T47D (cell line): ENCODE measurements at regions not wholly inside any gene's neighbourhood (a gene's known extent, or its start where the extent isn't known, plus 50 kb on each side); places are given as distances from the start of the nearest gene placed in this dataset.

Experiments
- DNase-seq, 2 experiments: peaks; one replicate each; pipeline versions ENCODE4 v3.0.0 to v3.0.0-alpha.2; 2011 to 2012; ENCODE audit warnings: low read depth in 1 of 2, low spot score in 1 of 2
- JUND ChIP-seq: IDR thresholded peaks from 2 replicates; pipeline ENCODE4 v1.6.1; 2012; ENCODE audit warnings: low read depth
- in situ Hi-C: cut with HindIII; loops from 2 replicates; pipeline ENCODE4 v1.10.0; 2016; ENCODE audit warnings: low sequenced_read_pairs, low pct_unique_long_range_greater_than_20kb

DNA sequence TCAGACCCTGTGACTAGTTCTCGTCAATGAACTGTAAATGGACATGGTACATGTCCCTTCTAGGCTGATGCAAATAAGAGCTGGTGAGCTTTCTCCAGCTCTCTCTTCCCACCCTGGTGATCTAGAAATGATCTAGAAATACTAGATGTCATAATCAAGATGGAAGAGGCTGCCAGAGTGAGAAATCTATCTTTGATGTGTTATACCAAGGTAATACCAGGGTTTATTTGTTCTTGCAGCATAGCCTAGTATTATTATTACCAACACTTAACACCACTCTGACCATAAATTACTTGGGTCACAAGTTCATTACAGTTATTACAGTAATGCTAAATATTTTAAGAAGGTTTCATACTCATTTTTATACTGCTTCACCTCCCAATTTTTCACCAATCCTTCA, 138.4 kb upstream of the LMCD1 start:
- no peak for DNase-seq
- TF ChIP-seq JUND = no peak
- in situ Hi-C loops = no loop called here

DNA sequence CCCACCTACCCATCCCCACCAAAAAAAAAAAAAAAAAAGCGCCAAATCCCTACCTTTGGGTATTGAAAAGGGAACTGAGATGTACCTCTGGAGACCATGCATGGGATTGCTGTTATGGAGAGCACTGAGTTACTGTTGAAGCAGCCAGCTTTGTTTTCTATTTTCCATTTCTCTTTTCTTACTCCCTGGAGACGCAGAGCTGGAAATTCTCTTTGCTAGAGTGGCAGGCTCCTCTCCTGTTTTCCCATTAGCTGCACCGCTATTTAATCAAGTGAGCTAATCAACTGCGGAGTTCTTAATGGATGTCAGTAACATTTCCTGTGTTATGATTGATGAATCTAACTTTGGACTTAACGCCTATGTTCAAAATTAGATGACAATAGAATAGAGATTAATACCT, 136.1 kb upstream of the LMCD1 start:
- TF ChIP-seq JUND = no peak
- no peak for DNase-seq
- in situ Hi-C loops = no loop called here

DNA sequence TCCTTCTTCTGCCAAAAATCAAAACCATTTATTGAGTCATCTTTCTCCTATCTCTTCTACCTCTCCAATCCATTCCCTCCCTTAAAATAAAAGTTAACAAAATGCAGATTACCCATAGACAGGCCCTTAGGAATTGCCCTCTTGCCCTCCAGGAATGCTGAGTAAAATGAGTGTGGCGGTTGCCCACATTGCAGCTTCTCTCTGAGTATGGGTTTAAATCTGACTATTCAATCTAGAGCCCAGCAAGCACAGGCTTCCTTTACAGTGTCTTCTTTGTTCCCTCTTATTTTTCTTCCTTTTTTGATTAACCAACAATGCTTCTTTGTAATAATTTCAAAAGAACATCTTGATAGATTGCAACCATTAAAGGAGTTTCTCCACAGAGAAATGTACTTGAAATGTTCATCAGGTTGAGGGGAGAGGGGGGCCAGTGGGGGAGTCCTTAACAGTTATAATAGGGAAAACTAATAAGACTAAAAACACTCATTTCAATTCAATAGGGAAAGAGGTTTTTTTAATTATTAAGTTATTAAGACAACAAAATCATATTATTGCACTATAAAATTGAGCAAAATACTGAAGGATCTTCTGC, 135.3 kb upstream of the LMCD1 start:
- TF ChIP-seq JUND = no peak
- DNase-seq = no peak
- in situ Hi-C loops = no loop called here

- no peak for DNase-seq
- in situ Hi-C loops = no loop called here
- TF ChIP-seq JUND = no peak
Measured at GRCh38 chr3:8368598-8368997, 133.0 kb upstream of the LMCD1 start.

DNA sequence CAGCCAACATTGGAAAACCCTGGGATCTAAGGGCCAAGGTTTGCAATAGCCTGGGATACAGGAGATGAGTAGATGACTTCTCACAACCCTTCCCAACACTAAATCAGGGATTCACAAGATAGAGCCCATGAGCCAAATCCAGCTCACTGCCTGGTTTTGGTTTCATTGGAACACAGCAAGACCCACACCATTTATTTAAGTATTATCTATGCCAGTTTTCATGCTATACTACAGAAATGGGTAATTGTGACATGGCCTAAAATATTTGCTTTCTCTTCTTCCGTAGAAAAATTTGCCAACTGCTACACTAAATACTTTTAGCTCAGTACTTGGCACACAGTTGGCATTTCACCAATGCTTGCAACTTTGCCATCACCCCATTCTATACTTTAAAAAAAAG, 132.0 kb upstream of the LMCD1 start:
- DNase-seq = no peak
- in situ Hi-C loops = no loop called here
- TF ChIP-seq JUND = no peak

GRCh38 chr3:8371085-8371551, 130.5 kb upstream of the LMCD1 start:
- DNase-seq = no peak
- no peak for TF ChIP-seq JUND
- in situ Hi-C loops = no loop called here

DNA sequence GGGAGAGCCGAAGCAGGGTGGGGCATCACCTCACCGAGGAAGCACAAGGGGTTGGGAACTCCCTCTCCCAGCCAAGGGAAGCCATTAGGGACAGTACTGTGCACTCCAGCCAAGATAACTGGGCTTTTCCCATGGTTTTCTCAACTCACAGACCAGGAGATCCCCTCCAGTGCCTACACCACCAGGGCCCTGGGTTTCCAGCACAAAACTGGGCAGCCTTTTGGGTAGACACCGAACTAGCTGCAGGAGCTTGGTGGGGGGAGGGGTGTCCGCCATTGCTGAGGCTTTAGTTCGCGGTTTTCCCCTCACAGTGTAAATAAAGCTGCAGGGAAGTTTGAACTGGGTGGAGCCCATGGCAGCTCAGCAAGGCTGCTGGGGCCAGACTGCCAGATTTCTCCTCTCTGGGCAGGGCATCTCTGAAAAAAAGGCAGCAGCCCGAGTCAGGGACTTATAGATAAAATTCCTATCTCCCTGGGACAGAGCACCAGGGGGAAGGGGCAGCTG, 129.6 kb upstream of the LMCD1 start:
- DNase-seq = no peak
- in situ Hi-C loops = no loop called here

GRCh38 chr3:8380904-8381704, 120.5 kb upstream of the LMCD1 start:
- in situ Hi-C loops = no loop called here
- no peak for TF ChIP-seq JUND
- DNase-seq = no peak

More for the DNA sequence above, 129.6 kb upstream of the LMCD1 start:
- no peak for TF ChIP-seq JUND

DNA sequence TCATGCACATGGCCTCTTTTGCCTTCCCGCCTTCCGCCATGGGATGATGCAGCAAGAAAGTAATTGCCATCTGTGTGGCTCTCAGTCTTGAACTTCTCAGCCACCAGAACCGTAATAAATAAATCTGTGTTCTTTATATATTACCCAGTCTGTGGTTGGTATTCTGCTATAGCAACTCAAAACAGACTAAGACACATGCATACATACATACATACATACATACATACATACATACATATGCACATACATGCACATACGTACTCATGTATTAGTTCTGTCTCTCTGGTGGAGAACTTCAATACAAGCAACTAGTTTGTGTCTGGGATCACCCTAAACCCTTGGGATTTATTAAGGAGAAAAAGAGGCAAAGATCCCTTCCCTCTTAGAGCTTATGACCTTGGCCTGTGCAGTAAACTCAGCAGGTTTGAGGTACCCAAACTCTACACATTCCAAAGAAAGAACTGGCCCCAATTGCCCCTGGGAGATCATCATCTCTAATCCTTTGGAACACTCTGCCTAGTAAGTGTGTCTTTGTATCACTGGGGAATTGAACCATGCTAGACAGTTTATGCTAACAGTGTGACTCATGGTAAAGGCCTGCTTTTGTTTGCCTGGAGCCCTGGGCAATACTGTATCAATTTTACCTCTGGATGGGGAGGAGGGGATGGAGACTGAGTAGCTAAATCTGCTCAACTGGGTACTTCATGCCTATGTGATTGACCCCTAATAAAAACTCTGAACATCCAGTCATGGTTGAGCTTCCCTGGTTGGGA, 115.6 kb upstream of the LMCD1 start:
- no peak for TF ChIP-seq JUND
- in situ Hi-C loops = no loop called here
- DNase-seq = no peak

DNA sequence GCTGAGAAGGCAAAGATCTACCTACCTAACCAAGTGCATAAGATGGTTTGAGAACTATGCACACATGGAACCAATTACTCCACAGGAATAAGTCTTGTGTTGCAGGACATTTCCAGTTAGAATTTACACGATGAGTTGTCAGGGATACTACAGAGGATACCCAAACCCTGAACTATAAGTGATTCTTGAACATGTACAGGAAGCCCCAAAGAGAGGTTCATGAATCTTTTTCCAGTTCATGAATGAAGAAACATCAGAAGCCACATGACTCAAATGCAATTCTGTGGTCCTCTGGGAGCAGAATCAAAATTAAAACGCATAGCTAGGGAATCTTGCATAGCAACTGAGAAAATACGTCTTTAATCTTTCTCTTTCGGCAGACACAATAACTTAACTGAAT, 114.1 kb upstream of the LMCD1 start:
- no peak for DNase-seq
- no peak for TF ChIP-seq JUND
- in situ Hi-C loops = no loop called here

GRCh38 chr3:8399686-8400085, 101.9 kb upstream of the LMCD1 start:
- no peak for DNase-seq
- TF ChIP-seq JUND = no peak
- in situ Hi-C loops = no loop called here

DNA sequence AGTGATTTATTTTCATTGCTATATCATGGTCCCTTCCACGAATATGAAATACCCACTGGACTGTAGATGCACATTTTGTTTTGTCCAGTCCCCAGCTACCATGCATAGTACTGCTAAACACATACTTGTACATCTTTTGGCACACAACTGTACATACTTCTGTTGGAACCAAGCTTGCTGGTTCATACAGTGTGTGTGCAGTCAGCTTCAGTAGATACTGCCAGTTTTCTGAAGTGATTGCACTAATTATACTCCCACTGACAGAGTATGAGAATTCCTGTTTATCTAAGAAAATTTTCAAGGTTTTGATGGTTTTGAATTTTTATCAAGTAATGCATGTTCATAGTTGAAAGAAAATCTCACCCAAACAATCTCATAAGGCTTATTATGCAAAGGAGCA, 100.7 kb upstream of the LMCD1 start:
- in situ Hi-C loops = no loop called here
- TF ChIP-seq JUND = no peak
- DNase-seq = no peak

- no peak for TF ChIP-seq JUND
- no peak for DNase-seq
- in situ Hi-C loops = no loop called here
Measured at GRCh38 chr3:8403996-8404395, 97.6 kb upstream of the LMCD1 start.
